ENCODE measurements at regions not wholly inside any gene's neighbourhood (a gene's known extent, or its start where the extent isn't known, plus 50 kb on each side); places are given as distances from the start of the nearest gene placed in this dataset.

- TF ChIP-seq CTCF (conservative IDR thresholded peaks at IDR 0.05 in 1 of 2, IDR thresholded peaks at IDR 0.05 in 1 of 2; ENCODE audit: low read depth in 1 of 2, low read length in 2 of 2), result no peak
- no peak for TF ChIP-seq EZH2 (IDR thresholded peaks at IDR 0.05; ENCODE audit: low read length, missing control alignments)
- no peak overlapping the region for H3K4me2 ChIP-seq (ENCODE audit: extremely low read depth, insufficient read depth, low read length)
- no peak overlapping the region for H3K4me3 ChIP-seq (replicated peaks in 1 of 4; ENCODE audit: control extremely low read depth in 1 of 4, insufficient read depth in 1 of 4, low read depth in 3 of 4, low read length in 4 of 4)
- no peaks in the 10 kb centered on the region for H3K79me2 ChIP-seq (ENCODE audit: control insufficient read depth, insufficient read depth, low read length)
- no peak for DNase-seq (ENCODE audit: low read depth in 2 of 2)
- H3K36me3 ChIP-seq (ENCODE audit: control insufficient read depth, insufficient read depth, low read length), result no peaks in the 10 kb centered on the region
- peak overlapping the region; percentile 43 for H3K27ac ChIP-seq (ENCODE audit: insufficient read depth, low read length)
- H4K20me1 ChIP-seq (ENCODE audit: control insufficient read depth, extremely low read depth, insufficient read depth, low read length), result no peaks in the 10 kb centered on the region
- no peaks in the 10 kb centered on the region for H3K27me3 ChIP-seq (ENCODE audit: control insufficient read depth, insufficient read depth, low read length)
- H3K9me3 ChIP-seq (ENCODE audit: control insufficient read depth, insufficient read depth, low read depth, low read length), result no peaks in the 10 kb centered on the region
- peaks cover 6% of the 10 kb centered on the region for H3K4me1 ChIP-seq (ENCODE audit: control insufficient read depth, extremely low read depth, insufficient read depth, low read length)
- H3K9ac ChIP-seq (ENCODE audit: insufficient read depth, low read length), result no peak overlapping the region
- H2AFZ ChIP-seq (ENCODE audit: low read length), result no peak overlapping the region
These were observed 72.0 kb upstream of the SMNDC1 start for GRCh38 chr10:110376767-110377160.

DNA sequence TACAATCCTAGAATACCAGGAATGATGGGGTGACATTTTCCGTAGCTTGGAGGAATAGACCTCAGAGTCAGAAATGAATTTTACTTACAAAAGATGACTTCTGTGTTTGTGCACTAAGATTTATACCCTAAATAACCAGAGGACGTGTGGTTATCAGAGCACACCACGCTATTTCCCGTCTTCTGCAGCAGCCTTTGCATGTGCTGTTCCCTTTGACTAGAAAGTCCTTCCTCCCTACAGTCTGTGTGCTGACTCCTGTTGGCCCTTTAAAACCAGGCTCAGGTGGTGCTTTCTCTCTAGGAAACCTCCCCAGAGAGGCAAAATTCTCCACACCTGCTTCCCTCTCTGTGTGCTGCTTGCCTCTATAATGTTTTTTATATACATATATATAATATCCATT lies 73.3 kb upstream of the SMNDC1 start:
- Histone ChIP-seq H3K4me3 (replicated peaks in 1 of 4; ENCODE audit: control extremely low read depth in 1 of 4, insufficient read depth in 1 of 4, low read depth in 3 of 4, low read length in 4 of 4) (no peak overlapping the region), H2AFZ (ENCODE audit: low read length) (no peak overlapping the region), H3K36me3 (ENCODE audit: control insufficient read depth, insufficient read depth, low read length) (no peaks in the 10 kb centered on the region), H3K9me3 (ENCODE audit: control insufficient read depth, insufficient read depth, low read depth, low read length) (no peaks in the 10 kb centered on the region), H3K4me1 (ENCODE audit: control insufficient read depth, extremely low read depth, insufficient read depth, low read length) (peaks cover 4% of the 10 kb centered on the region), H3K9ac (ENCODE audit: insufficient read depth, low read length) (no peak overlapping the region), H4K20me1 (ENCODE audit: control insufficient read depth, extremely low read depth, insufficient read depth, low read length) (no peaks in the 10 kb centered on the region), H3K79me2 (ENCODE audit: control insufficient read depth, insufficient read depth, low read length) (no peaks in the 10 kb centered on the region), H3K27ac (ENCODE audit: insufficient read depth, low read length) (no peak overlapping the region), H3K27me3 (ENCODE audit: control insufficient read depth, insufficient read depth, low read length) (no peaks in the 10 kb centered on the region), H3K4me2 (ENCODE audit: extremely low read depth, insufficient read depth, low read length) (no peak overlapping the region)
- DNase-seq (ENCODE audit: low read depth in 2 of 2), result no peak
- no peak for TF ChIP-seq CTCF (conservative IDR thresholded peaks at IDR 0.05 in 1 of 2, IDR thresholded peaks at IDR 0.05 in 1 of 2; ENCODE audit: low read depth in 1 of 2, low read length in 2 of 2)
- no peak for TF ChIP-seq EZH2 (IDR thresholded peaks at IDR 0.05; ENCODE audit: low read length, missing control alignments)

DNA sequence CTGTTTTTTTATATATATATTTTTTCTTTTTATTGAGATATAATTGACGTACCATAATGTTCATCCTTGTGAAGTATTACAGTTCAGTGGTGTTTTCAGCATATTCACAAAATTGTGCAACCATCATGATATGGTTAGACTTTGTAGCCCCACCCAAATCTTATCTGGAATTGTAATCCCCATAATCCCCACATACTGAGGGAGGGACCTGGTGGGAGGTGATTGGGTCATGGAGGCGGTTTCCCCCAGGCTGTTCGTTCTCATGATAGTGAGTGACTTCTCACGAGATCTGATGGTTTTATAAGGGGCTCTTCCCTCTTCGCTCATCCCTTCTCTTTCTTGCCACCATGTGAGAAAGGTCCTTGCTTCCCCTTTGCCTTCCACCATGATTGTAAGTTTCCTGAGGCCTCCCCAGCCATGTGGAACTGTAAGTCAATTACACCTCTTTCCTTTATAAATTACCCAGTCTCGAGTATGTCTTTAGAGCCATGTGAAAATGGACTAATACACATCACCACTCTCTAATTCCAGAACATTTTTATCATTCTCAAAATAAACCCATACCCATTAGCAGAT lies 73.9 kb upstream of the SMNDC1 start:
- Histone ChIP-seq H3K27ac (ENCODE audit: insufficient read depth, low read length) (no peak overlapping the region), H3K9me3 (ENCODE audit: control insufficient read depth, insufficient read depth, low read depth, low read length) (no peaks in the 10 kb centered on the region), H2AFZ (ENCODE audit: low read length) (no peak overlapping the region), H3K36me3 (ENCODE audit: control insufficient read depth, insufficient read depth, low read length) (no peaks in the 10 kb centered on the region), H3K4me2 (ENCODE audit: extremely low read depth, insufficient read depth, low read length) (no peak overlapping the region), H4K20me1 (ENCODE audit: control insufficient read depth, extremely low read depth, insufficient read depth, low read length) (no peaks in the 10 kb centered on the region), H3K79me2 (ENCODE audit: control insufficient read depth, insufficient read depth, low read length) (no peaks in the 10 kb centered on the region), H3K4me1 (ENCODE audit: control insufficient read depth, extremely low read depth, insufficient read depth, low read length) (peaks cover 4% of the 10 kb centered on the region), H3K4me3 (replicated peaks in 1 of 4; ENCODE audit: control extremely low read depth in 1 of 4, insufficient read depth in 1 of 4, low read depth in 3 of 4, low read length in 4 of 4) (no peak overlapping the region), H3K9ac (ENCODE audit: insufficient read depth, low read length) (no peak overlapping the region), H3K27me3 (ENCODE audit: control insufficient read depth, insufficient read depth, low read length) (no peaks in the 10 kb centered on the region)
- no peak for DNase-seq (ENCODE audit: low read depth in 2 of 2)
- TF ChIP-seq CTCF (conservative IDR thresholded peaks at IDR 0.05 in 1 of 2, IDR thresholded peaks at IDR 0.05 in 1 of 2; ENCODE audit: low read depth in 1 of 2, low read length in 2 of 2) (no peak), EZH2 (IDR thresholded peaks at IDR 0.05; ENCODE audit: low read length, missing control alignments) (no peak)

All from fibroblast of lung (primary cell).